Breast epithelium (tissue), 4 donors: ENCODE measurements at regions not wholly inside any gene's neighbourhood (a gene's known extent, or its start where the extent isn't known, plus 50 kb on each side); places are given as distances from the start of the nearest gene placed in this dataset.
A peak's percentile ranks its signal among the peaks of the same experiment; 100 is the strongest.

Source experiments
- DNase-seq, 2 donors: peaks; one replicate each; pipeline ENCODE4 v3.0.0-alpha.2; 2019; ENCODE audit warnings: low spot score in 2 of 2
- H3K27ac ChIP-seq, 2 donors: fragments of 200-600 bp; sonication (generic) in 1 of 2; one replicate each; pipeline ENCODE4 v1.5.1; 2016 to 2019; ENCODE audit warnings: mild to moderate bottlenecking in 1 of 2
- H3K27me3 ChIP-seq, 2 donors: fragments of 200-600 bp; sonication (generic) in 1 of 2; one replicate each; pipeline versions ENCODE4 v1.5.1 to v1.6.0; 2017 to 2019; ENCODE audit warnings: control low read depth in 1 of 2, mild to moderate bottlenecking in 1 of 2
- H3K36me3 ChIP-seq: fragments of 200-600 bp; one replicate; pipeline ENCODE4 v1.5.1; 2019
- H3K4me1 ChIP-seq, 2 donors: fragments of 200-600 bp; sonication (generic); one replicate each; pipeline ENCODE4 v1.5.1; 2016 to 2019; ENCODE audit warnings: control low read depth in 1 of 2
- H3K4me3 ChIP-seq, 3 donors: fragments of 200-600 bp; sonication (generic); 1 replicate in 2 of 3; 2 replicates in 1 of 3; pipeline ENCODE4 v1.5.1; 2016 to 2019; ENCODE audit warnings: mild to moderate bottlenecking in 3 of 3, moderate library complexity in 2 of 3
- H3K9me3 ChIP-seq, 2 donors: fragments of 200-600 bp; sonication (generic) in 1 of 2; one replicate each; pipeline ENCODE4 v1.5.1; 2016 to 2019; ENCODE audit warnings: control low read depth in 1 of 2
- POLR2A ChIP-seq: fragments of 450-650 bp; IDR thresholded peaks from one replicate; pipeline ENCODE4 v1.6.1; 2016; ENCODE audit warnings: antibody characterized with exemption, mild to moderate bottlenecking, moderate library complexity
- POLR2AphosphoS5 ChIP-seq, 3 donors: sonication (generic); formaldehyde crosslinking; IDR thresholded peaks; one replicate each; pipeline ENCODE4 v1.6.1; 2017; ENCODE audit warnings: antibody characterized with exemption in 3 of 3
- intact Hi-C: fragments of 100-400 bp; cut with DNase I; formaldehyde crosslinking; loops from one replicate; pipeline ENCODE4 v1.15.1; 2023; ENCODE audit warnings: low total_unique reads
- TF ChIP-seq, protein P1 (sequence below), 3 donors: fragments of 450-650 bp; IDR thresholded peaks; one replicate each; pipeline ENCODE4 v1.5.1; 2016 to 2017; ENCODE audit warnings: antibody characterized with exemption in 3 of 3, mild to moderate bottlenecking in 3 of 3, moderate library complexity in 3 of 3

DNA sequence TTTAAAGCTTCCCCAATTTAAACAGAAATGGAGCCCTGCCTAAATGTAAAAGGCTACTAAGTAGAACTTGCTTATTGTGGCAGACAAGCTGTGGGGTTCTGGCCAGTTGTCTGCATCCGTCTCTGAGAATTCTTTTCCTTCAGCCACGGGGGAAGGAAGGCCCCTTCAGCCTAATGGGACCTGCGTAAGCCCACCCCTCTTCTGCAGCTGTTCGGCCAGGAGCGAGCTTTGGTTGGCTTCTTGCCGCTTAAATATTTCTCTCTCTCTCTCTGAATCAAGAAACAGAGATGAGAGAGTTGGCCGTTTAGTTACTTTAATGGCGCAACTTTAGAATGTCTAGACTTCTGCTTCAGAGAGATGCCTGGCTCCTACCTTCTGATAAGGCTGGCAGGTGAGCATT is 151.7 kb upstream of the PROK2 start:
- DNase-seq = no peak
- Histone ChIP-seq H3K4me1 (no peaks in the 10 kb centered on the region), H3K36me3 (no peaks in the 10 kb centered on the region), H3K27me3 (no peaks in the 10 kb centered on the region), H3K4me3 (no peak overlapping the region), H3K27ac (no peak overlapping the region), H3K9me3 (no peaks in the 10 kb centered on the region)
- intact Hi-C loops = no loop called here
- TF ChIP-seq POLR2AphosphoS5 (IDR thresholded peaks at IDR 0.05) (no peak), POLR2A (no peak)
- TF ChIP-seq, protein P1, sequence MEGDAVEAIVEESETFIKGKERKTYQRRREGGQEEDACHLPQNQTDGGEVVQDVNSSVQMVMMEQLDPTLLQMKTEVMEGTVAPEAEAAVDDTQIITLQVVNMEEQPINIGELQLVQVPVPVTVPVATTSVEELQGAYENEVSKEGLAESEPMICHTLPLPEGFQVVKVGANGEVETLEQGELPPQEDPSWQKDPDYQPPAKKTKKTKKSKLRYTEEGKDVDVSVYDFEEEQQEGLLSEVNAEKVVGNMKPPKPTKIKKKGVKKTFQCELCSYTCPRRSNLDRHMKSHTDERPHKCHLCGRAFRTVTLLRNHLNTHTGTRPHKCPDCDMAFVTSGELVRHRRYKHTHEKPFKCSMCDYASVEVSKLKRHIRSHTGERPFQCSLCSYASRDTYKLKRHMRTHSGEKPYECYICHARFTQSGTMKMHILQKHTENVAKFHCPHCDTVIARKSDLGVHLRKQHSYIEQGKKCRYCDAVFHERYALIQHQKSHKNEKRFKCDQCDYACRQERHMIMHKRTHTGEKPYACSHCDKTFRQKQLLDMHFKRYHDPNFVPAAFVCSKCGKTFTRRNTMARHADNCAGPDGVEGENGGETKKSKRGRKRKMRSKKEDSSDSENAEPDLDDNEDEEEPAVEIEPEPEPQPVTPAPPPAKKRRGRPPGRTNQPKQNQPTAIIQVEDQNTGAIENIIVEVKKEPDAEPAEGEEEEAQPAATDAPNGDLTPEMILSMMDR (IDR thresholded peaks at IDR 0.05) = no peak

DNA sequence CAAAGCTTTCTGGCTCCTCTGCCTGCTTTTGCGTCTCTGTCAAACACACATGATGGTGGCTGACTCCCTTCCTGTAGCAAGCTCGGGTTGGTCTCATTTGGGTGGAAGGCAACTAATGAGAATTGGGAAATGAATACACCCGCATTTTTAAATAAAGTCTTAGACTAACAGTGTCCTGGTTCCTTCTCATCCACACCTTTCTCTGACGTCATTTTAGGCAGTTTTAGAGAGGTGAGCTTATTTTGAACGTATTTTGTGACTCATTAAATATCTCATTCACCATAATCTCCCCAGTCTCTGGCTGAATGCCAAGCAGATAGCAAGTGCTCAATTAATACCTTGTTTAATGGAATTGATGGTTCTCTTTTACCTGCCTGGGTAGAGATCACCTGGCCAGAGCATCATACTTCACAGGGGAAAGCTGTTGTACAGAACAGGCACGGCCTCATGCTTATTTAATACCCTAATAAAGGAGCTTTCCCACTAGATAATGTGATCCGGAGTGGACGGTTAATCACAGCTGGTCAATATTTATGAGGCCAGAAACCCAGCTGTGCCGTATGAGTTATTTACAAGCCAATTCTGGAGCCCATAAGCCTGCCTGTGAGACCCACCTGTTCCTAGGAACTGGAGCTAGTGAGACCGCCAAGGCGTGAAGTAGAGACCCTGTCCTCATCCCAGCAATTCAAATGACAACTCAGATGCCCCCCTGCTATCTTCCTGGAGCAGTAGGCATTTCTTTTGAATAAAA is 149.7 kb upstream of the PROK2 start:
- no peak for DNase-seq
- Histone ChIP-seq H3K27me3 (no peaks in the 10 kb centered on the region), H3K36me3 (no peaks in the 10 kb centered on the region), H3K4me1 (no peaks in the 10 kb centered on the region), H3K4me3 (no peak overlapping the region), H3K27ac (no peak overlapping the region), H3K9me3 (no peaks in the 10 kb centered on the region)
- intact Hi-C loops = no loop called here
- TF ChIP-seq POLR2A (no peak), POLR2AphosphoS5 (IDR thresholded peaks at IDR 0.05) (no peak)
- TF ChIP-seq, protein P1 (IDR thresholded peaks at IDR 0.05) = no peak

DNA sequence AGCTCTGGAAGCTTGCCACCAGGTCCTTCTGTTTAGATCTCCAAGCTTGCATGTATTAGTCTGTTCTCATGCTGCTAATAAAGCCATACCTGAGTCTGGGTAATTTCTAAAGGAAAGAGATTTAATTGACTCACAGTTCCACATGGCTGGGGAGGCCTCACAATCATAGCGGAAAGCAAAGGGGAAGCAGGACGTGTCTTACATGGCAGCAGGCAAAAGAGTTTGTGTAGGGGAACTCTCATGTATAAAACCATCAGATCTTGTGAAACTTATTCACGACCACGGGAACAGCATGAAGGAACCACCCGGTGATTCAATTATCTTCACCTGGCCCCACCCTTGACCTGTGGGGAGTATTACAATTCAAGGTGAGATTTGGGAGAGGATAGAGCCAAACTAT is 147.0 kb upstream of the PROK2 start:
- intact Hi-C loops = no loop called here
- no peak for DNase-seq
- TF ChIP-seq, protein P1 (IDR thresholded peaks at IDR 0.05) = no peak
- TF ChIP-seq POLR2A (no peak), POLR2AphosphoS5 (IDR thresholded peaks at IDR 0.05) (no peak)
- Histone ChIP-seq H3K27me3 (no peaks in the 10 kb centered on the region), H3K4me1 (no peaks in the 10 kb centered on the region), H3K36me3 (no peaks in the 10 kb centered on the region), H3K27ac (no peak overlapping the region), H3K4me3 (no peak overlapping the region), H3K9me3 (no peaks in the 10 kb centered on the region)

DNA sequence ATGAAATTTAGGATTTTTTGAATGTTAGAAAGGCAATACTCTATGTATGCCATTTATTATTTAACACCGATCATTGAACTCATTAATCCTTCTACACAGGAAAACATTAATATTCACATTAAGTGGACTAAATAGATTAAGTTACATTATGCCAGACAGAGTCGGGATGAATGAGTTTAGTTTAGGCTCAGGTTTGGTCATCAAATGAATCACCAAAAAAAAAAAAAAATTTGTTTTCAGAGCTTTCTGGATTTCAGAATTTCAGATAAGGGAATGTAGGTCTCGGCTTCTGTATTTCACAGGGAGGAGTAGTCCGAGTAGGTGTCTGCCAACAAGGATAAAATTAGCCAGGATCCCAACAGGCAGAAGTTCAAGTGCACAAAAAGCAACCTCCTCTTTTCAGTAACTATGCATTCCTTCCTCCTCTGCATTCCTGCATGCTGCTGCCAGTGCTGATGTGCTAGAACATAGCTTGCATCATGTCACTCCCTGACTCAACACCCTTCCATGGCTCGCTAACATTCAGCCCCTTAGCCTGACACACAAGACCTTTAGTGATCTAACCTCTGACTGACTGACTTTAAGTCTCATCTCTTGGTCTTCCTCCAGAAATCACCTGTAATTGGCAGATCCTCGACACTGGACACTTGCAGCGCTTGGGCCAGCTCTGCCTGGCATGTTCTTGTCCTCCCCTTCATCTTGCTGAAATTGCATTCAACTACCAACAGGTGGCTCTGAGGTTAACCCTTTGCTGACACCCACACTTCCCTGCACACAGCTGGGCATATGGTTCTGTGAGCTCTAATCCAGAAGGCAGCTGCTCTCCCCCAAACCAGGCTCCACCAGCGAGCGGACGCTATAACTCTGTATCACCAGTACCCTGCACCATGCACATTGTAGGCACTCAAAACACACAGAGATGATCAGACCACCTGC is 145.4 kb upstream of the PROK2 start:
- H3K4me1 ChIP-seq = no peaks in the 10 kb centered on the region
- no peak for DNase-seq
- H3K9me3 ChIP-seq = no peaks in the 10 kb centered on the region
- no peak for TF ChIP-seq POLR2A
- TF ChIP-seq, protein P1 (IDR thresholded peaks at IDR 0.05) = peak in 2 of 3 donors; percentile 18 to 22
- H3K4me3 ChIP-seq = no peak overlapping the region
- intact Hi-C loops = no loop called here
- no peaks in the 10 kb centered on the region for H3K27me3 ChIP-seq
- H3K27ac ChIP-seq = no peak overlapping the region
- H3K36me3 ChIP-seq = no peaks in the 10 kb centered on the region

DNA sequence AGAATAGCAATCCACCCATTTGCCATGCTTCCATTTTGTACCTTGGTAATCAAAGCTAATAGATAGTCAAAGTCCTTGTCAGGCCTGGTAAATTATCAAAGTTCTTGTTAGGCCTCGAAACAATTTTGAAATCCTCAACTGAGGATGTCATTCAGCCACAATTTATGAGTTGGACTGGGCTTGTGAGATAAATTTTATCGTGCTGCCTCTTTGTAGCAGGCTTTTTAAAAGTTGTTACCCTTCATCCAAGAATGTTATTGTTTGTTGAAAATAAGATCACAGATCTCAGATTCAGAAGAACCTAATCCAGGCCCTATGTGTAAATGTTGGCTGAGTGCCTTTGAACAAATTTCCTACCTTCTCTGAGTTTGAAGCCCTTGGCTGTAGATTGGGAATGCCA is 143.3 kb upstream of the PROK2 start:
- Histone ChIP-seq H3K4me3 (no peak overlapping the region), H3K27me3 (no peaks in the 10 kb centered on the region), H3K9me3 (no peaks in the 10 kb centered on the region), H3K4me1 (no peaks in the 10 kb centered on the region), H3K36me3 (no peaks in the 10 kb centered on the region), H3K27ac (no peak overlapping the region)
- intact Hi-C loops = no loop called here
- TF ChIP-seq, protein P1 (IDR thresholded peaks at IDR 0.05) = no peak
- TF ChIP-seq POLR2AphosphoS5 (IDR thresholded peaks at IDR 0.05) = no peak
- TF ChIP-seq POLR2A = no peak
- DNase-seq = no peak
